Glomerular endothelial cell (primary cell): ENCODE measurements at regions not wholly inside any gene's neighbourhood (a gene's known extent, or its start where the extent isn't known, plus 50 kb on each side); places are given as distances from the start of the nearest gene placed in this dataset.

ENCODE experiments used
- DNase-seq: peaks from one replicate; pipeline ENCODE4 v3.0.0-alpha.2; 2011; ENCODE audit warnings: low read depth, low spot score; ENCODE audit errors: extremely low read depth

DNA sequence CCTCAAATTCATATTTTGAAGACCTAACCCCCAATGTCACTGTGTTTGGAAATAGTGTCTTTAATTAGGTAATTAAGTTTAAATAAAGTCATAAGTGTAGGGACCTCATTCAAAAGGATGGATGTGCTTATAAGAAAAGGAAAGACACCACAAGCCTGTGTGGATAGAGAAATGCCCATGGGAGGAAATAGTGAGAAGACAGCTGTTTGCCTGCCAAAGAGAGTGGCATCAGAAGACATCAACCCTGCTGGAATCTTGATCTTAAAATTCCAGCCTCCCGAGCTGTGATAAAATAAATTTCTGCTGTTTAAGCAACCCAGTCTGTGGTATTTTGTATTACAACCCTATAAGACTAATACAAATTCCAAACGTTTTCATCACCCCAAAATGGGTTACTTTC is 1867.9 kb upstream of the NUDT12 start:
- no peak for DNase-seq

- no peak for DNase-seq
Measured at GRCh38 chr5:105428451-105429380, 1866.1 kb upstream of the NUDT12 start.

- no peak for DNase-seq
Measured at GRCh38 chr5:105414067-105414466, 1851.5 kb upstream of the NUDT12 start.

- no peak for DNase-seq
Measured at GRCh38 chr5:105413406-105413990, 1850.9 kb upstream of the NUDT12 start.

DNA sequence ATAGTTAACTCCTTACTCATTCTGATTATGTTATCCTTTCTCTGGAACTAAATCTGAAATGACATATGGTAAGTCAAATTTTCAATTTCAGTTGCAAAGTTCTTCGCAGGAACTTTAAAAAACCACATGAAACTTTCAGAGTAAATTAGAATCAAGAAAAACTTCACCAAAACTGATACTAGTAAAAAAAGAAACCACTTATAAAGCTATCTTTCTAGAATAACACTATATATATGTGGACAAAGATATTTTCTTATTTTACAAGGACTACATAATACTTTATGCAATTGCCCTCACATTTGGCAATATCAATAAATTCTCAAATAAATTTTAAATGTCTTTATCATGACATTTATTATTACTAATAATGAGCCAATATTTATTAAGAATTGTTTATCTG is 1847.1 kb upstream of the NUDT12 start:
- no peak for DNase-seq

GRCh38 chr5:105407200-105407599 is 1844.6 kb upstream of the NUDT12 start:
- DNase-seq: no peak

DNA sequence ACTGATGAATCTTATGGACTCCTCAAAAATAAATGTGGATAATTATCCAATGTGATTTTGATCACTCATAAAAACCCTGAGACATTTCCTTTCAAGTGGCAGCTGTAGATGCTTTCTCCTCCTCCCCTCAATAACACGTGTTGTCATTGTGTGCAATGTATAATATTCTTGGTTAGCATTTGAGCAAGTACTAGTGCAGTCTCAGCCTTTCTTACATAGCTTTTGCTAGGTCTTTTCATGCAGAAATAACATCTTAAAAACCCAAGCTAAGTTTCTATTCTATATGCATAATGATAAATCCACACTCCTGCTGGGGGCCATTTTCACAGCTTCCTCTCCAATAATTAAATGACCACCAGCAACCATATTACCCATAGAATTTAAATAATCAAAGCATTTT is 1835.2 kb upstream of the NUDT12 start:
- no peak for DNase-seq

GRCh38 chr5:105392710-105393149 is 1830.1 kb upstream of the NUDT12 start:
- DNase-seq: no peak

GRCh38 chr5:105392122-105392709 is 1829.6 kb upstream of the NUDT12 start:
- DNase-seq: no peak

GRCh38 chr5:105380126-105380525 is 1817.5 kb upstream of the NUDT12 start:
- no peak for DNase-seq

GRCh38 chr5:105371169-105371568 is 1808.6 kb upstream of the NUDT12 start:
- DNase-seq: no peak

DNA sequence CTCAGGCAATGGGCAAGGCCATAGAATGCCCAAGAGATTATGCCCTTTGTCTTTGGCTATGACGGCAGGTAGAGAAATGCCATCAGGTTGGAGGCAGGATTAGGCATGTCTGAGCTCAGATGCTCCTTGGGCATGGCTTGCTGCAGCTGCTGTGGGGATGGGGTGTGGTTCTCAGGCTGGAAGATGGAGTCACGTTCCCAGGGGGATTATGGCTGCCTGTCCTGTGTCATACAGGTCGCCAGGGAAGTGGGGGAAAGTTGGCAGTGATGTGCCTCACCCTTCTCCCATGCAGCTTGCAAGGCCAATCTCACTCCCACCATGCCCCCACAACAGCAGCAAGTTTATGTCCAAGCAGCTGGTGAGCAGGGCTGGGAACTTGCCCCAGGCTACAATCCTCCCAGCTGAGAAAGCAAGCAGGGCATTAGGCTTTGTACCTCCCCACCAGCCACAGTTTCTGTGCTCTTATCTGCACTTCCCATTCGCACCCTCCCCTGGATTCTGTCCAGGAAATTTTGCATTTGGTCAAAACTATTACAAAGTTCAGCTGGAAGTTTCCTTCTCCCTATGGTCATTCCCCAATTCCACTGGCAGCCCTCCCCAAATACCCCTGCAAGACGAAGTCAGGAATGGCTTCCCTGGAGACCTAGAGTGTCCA is 1788.0 kb upstream of the NUDT12 start:
- DNase-seq: no peak

- DNase-seq: no peak
Measured at GRCh38 chr5:105331558-105331957, 1769.0 kb upstream of the NUDT12 start.

GRCh38 chr5:105330185-105330584 is 1767.6 kb upstream of the NUDT12 start:
- no peak for DNase-seq

- DNase-seq: no peak
Measured at GRCh38 chr5:105304859-105305258, 1742.3 kb upstream of the NUDT12 start.

- no peak for DNase-seq
Measured at GRCh38 chr5:105288946-105289345, 1726.4 kb upstream of the NUDT12 start.

DNA sequence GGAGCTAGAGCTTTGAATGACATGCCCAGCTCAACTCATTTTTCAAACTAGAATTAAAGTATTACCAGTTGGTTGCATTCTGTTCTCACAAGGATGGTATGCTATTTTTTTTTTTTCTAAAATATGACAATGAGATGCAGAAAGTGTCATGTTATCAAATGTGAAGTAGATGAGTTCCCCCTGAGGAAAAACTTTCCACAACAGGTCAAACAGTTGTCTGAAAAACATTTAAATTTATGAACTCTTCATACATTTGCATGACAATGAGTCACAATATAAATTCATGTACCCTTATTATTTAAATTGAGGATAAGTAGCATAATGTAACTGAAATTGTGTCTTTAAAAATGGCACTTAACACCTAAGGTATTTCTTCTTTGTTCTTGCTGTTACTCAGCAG is 1720.5 kb upstream of the NUDT12 start:
- DNase-seq: no peak

GRCh38 chr5:105274079-105274478 is 1711.5 kb upstream of the NUDT12 start:
- DNase-seq: no peak

GRCh38 chr5:105263515-105263914 is 1700.9 kb upstream of the NUDT12 start:
- no peak for DNase-seq

- no peak for DNase-seq
Measured at GRCh38 chr5:105259581-105260217, 1697.1 kb upstream of the NUDT12 start.

GRCh38 chr5:105238561-105238960 is 1676.0 kb upstream of the NUDT12 start:
- no peak for DNase-seq
